ENCODE measurements at regions not wholly inside any gene's neighbourhood (a gene's known extent, or its start where the extent isn't known, plus 50 kb on each side); places are given as distances from the start of the nearest gene placed in this dataset.

DNA sequence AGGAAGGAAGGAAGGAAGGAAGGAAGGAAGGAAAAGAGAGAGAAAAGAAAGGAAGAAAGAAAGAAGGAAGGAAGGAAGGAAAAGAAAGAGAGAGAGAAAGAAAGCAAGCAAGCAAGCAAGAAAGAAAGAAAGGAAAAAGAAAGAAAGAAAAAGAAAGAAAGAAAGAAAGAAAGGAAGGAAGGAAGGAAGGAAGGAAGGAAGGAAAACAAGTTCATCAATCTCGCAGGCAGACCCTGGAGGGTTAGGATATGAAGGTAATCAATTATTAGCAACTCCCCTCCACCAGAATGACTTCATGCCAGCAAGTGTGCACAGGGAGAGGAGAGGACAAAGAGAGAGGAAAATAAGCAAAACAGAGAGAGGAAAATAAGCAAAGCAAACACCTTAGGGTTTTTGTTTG, 80.2 kb downstream of the MTNR1A start:
- TF ChIP-seq, protein P1, sequence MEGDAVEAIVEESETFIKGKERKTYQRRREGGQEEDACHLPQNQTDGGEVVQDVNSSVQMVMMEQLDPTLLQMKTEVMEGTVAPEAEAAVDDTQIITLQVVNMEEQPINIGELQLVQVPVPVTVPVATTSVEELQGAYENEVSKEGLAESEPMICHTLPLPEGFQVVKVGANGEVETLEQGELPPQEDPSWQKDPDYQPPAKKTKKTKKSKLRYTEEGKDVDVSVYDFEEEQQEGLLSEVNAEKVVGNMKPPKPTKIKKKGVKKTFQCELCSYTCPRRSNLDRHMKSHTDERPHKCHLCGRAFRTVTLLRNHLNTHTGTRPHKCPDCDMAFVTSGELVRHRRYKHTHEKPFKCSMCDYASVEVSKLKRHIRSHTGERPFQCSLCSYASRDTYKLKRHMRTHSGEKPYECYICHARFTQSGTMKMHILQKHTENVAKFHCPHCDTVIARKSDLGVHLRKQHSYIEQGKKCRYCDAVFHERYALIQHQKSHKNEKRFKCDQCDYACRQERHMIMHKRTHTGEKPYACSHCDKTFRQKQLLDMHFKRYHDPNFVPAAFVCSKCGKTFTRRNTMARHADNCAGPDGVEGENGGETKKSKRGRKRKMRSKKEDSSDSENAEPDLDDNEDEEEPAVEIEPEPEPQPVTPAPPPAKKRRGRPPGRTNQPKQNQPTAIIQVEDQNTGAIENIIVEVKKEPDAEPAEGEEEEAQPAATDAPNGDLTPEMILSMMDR (conservative IDR thresholded peaks at IDR 0.05; ENCODE audit: low read depth, low read length) = no peak
- TF ChIP-seq EZH2 (IDR thresholded peaks at IDR 0.05; ENCODE audit: borderline replicate concordance, low read depth, low read length, poor library complexity, severe bottlenecking) = no peak

Measured in A673 (cell line).